ENCODE measurements at regions not wholly inside any gene's neighbourhood (a gene's known extent, or its start where the extent isn't known, plus 50 kb on each side); places are given as distances from the start of the nearest gene placed in this dataset.

GRCh38 chr3:70748593-70748992 is 436.2 kb upstream of the MDFIC2 start:
- TF ChIP-seq, protein P1, sequence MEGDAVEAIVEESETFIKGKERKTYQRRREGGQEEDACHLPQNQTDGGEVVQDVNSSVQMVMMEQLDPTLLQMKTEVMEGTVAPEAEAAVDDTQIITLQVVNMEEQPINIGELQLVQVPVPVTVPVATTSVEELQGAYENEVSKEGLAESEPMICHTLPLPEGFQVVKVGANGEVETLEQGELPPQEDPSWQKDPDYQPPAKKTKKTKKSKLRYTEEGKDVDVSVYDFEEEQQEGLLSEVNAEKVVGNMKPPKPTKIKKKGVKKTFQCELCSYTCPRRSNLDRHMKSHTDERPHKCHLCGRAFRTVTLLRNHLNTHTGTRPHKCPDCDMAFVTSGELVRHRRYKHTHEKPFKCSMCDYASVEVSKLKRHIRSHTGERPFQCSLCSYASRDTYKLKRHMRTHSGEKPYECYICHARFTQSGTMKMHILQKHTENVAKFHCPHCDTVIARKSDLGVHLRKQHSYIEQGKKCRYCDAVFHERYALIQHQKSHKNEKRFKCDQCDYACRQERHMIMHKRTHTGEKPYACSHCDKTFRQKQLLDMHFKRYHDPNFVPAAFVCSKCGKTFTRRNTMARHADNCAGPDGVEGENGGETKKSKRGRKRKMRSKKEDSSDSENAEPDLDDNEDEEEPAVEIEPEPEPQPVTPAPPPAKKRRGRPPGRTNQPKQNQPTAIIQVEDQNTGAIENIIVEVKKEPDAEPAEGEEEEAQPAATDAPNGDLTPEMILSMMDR (IDR thresholded peaks at IDR 0.05; ENCODE audit: insufficient read depth, low read length, poor library complexity, severe bottlenecking), result no peak
- no peak for TF ChIP-seq EZH2phosphoT487 (conservative IDR thresholded peaks at IDR 0.05; ENCODE audit: low read length)

Measured in SU-DHL-6 (cell line).